Transverse colon (tissue), 4 donors: ENCODE measurements at regions not wholly inside any gene's neighbourhood (a gene's known extent, or its start where the extent isn't known, plus 50 kb on each side); places are given as distances from the start of the nearest gene placed in this dataset.

ENCODE experiments used
- DNase-seq: peaks from one replicate; pipeline ENCODE4 v3.0.0-alpha.2; 2019
- H3K27ac ChIP-seq, 4 donors: fragments of 200-600 bp; sonication (generic); 2 replicates each; pipeline ENCODE4 v1.5.1; 2016 to 2018; ENCODE audit warnings: inconsistent platforms in 4 of 4
- H3K27me3 ChIP-seq: fragments of 200-600 bp; sonication (generic); 2 replicates; pipeline ENCODE4 v1.5.1; 2017; ENCODE audit warnings: inconsistent platforms
- H3K36me3 ChIP-seq, 4 donors: fragments of 200-600 bp; sonication (generic); 2 replicates each; pipeline ENCODE4 v1.5.1; 2017 to 2019; ENCODE audit warnings: inconsistent platforms in 4 of 4
- H3K4me1 ChIP-seq, 4 donors: fragments of 200-600 bp; sonication (generic); 2 replicates each; pipeline ENCODE4 v1.5.1; 2017 to 2020; ENCODE audit warnings: inconsistent platforms in 4 of 4
- H3K4me3 ChIP-seq, 4 donors: fragments of 200-600 bp; sonication (generic); 1 replicate in 1 of 4; 2 replicates in 3 of 4; pipeline versions ENCODE4 v1.5.1 to v1.6.1; 2017 to 2019; ENCODE audit warnings: inconsistent platforms in 4 of 4
- H3K9me3 ChIP-seq, 2 donors: fragments of 200-600 bp; sonication (generic); 2 replicates each; pipeline ENCODE4 v1.5.1; 2017 to 2019; ENCODE audit warnings: inconsistent platforms in 2 of 2
- EP300 ChIP-seq: sonication (generic); formaldehyde crosslinking; IDR thresholded peaks from one replicate; pipeline ENCODE4 v1.6.1; 2017; ENCODE audit warnings: antibody characterized with exemption, low read depth
- POLR2A ChIP-seq: fragments of 450-650 bp; IDR thresholded peaks from one replicate; pipeline ENCODE4 v1.6.1; 2016; ENCODE audit warnings: antibody characterized with exemption, mild to moderate bottlenecking, moderate library complexity
- POLR2AphosphoS5 ChIP-seq, 3 donors: sonication (generic); formaldehyde crosslinking; IDR thresholded peaks; one replicate each; pipeline ENCODE4 v1.6.1; 2016; ENCODE audit warnings: antibody characterized with exemption in 3 of 3
- WGBS, 2 donors: methylation state at CpG; one replicate each; pipeline ENCODE4 v1.1.5; 2018; ENCODE audit warnings: low coverage in 1 of 2; 5-methylcytosine and 5-hydroxymethylcytosine counted together
- in situ Hi-C, 4 donors: fragments of 200-750 bp; cut with MboI; loops; one replicate each; pipeline versions ENCODE4 v1.15.0 to v1.15.1; 2017; ENCODE audit warnings: low sequenced_read_pairs in 3 of 4, low pct_ligation_motif_present in 1 of 4, low pct_unique_long_range_greater_than_20kb in 1 of 4
- intact Hi-C: fragments of 100-400 bp; cut with DNase I; formaldehyde crosslinking; loops from one replicate; pipeline ENCODE4 v1.15.1; 2023; ENCODE audit warnings: low total_unique reads
- TF ChIP-seq, protein P1 (sequence below), 5 experiments: fragments of 200-600 bp in 3 of 5; fragments of 450-650 bp in 2 of 5; sonication (generic) in 3 of 5; IDR thresholded peaks; 1 replicate in 2 of 5; 2 replicates in 3 of 5; pipeline ENCODE4 v1.5.1; 2016 to 2017; ENCODE audit warnings: antibody characterized with exemption in 5 of 5, inconsistent platforms in 3 of 5, mild to moderate bottlenecking in 2 of 5, moderate library complexity in 1 of 5

- no peak for DNase-seq
- no peak overlapping the region for H3K27ac ChIP-seq
- H3K36me3 ChIP-seq = no peaks in the 10 kb centered on the region
- WGBS, 2 donors = 72 to 82% methylated on average over 2 to 4 of the region's 4 CpGs
- no peak overlapping the region for H3K4me3 ChIP-seq
- TF ChIP-seq, protein P1, sequence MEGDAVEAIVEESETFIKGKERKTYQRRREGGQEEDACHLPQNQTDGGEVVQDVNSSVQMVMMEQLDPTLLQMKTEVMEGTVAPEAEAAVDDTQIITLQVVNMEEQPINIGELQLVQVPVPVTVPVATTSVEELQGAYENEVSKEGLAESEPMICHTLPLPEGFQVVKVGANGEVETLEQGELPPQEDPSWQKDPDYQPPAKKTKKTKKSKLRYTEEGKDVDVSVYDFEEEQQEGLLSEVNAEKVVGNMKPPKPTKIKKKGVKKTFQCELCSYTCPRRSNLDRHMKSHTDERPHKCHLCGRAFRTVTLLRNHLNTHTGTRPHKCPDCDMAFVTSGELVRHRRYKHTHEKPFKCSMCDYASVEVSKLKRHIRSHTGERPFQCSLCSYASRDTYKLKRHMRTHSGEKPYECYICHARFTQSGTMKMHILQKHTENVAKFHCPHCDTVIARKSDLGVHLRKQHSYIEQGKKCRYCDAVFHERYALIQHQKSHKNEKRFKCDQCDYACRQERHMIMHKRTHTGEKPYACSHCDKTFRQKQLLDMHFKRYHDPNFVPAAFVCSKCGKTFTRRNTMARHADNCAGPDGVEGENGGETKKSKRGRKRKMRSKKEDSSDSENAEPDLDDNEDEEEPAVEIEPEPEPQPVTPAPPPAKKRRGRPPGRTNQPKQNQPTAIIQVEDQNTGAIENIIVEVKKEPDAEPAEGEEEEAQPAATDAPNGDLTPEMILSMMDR (IDR thresholded peaks at IDR 0.05) = no peak
- TF ChIP-seq POLR2A = no peak
- intact Hi-C loops (no loop called here), in situ Hi-C loops (no loop called here)
- no peaks in the 10 kb centered on the region for H3K9me3 ChIP-seq
- no peaks in the 10 kb centered on the region for H3K4me1 ChIP-seq
- no peaks in the 10 kb centered on the region for H3K27me3 ChIP-seq
Measured at GRCh38 chr2:18209934-18210639, 331.6 kb downstream of the KCNS3 start.

GRCh38 chr2:18208956-18209355 is 330.5 kb downstream of the KCNS3 start:
- DNase-seq = no peak
- H3K4me3 ChIP-seq = no peak overlapping the region
- intact Hi-C loops = no loop called here
- no peak overlapping the region for H3K27ac ChIP-seq
- TF ChIP-seq POLR2AphosphoS5 (IDR thresholded peaks at IDR 0.05) (no peak), EP300 (no peak), POLR2A (no peak)
- TF ChIP-seq, protein P1 (IDR thresholded peaks at IDR 0.05) = no peak
- in situ Hi-C loops = no loop called here
- no peaks in the 10 kb centered on the region for H3K27me3 ChIP-seq
- WGBS, 2 donors = 40 to 52% methylated on average over 1 of the region's 1 CpG
- no peaks in the 10 kb centered on the region for H3K9me3 ChIP-seq
- no peaks in the 10 kb centered on the region for H3K36me3 ChIP-seq
- no peaks in the 10 kb centered on the region for H3K4me1 ChIP-seq

- no peaks in the 10 kb centered on the region for H3K9me3 ChIP-seq
- no peak for TF ChIP-seq POLR2A
- no peak for TF ChIP-seq POLR2AphosphoS5 (IDR thresholded peaks at IDR 0.05)
- TF ChIP-seq, protein P1 (IDR thresholded peaks at IDR 0.05) = no peak
- TF ChIP-seq EP300 = no peak
- H3K27ac ChIP-seq = no peak overlapping the region
- no peak overlapping the region for H3K4me3 ChIP-seq
- intact Hi-C loops (no loop called here), in situ Hi-C loops (no loop called here)
- H3K27me3 ChIP-seq = no peaks in the 10 kb centered on the region
- H3K4me1 ChIP-seq = no peaks in the 10 kb centered on the region
- WGBS, 2 donors = 78% methylated on average over 1 of the region's 1 CpG; no CpG with 5 or more reads in 1 of the 2 donors
- DNase-seq = no peak
- no peaks in the 10 kb centered on the region for H3K36me3 ChIP-seq
Measured at GRCh38 chr2:18200771-18201170, 322.3 kb downstream of the KCNS3 start.

- TF ChIP-seq, protein P1 (IDR thresholded peaks at IDR 0.05) = no peak
- TF ChIP-seq POLR2AphosphoS5 (IDR thresholded peaks at IDR 0.05) (no peak), EP300 (no peak), POLR2A (no peak)
- Histone ChIP-seq H3K27ac (no peak overlapping the region), H3K36me3 (no peaks in the 10 kb centered on the region), H3K4me3 (no peak overlapping the region), H3K9me3 (no peaks in the 10 kb centered on the region), H3K27me3 (no peaks in the 10 kb centered on the region), H3K4me1 (no peaks in the 10 kb centered on the region)
- intact Hi-C loops (no loop called here), in situ Hi-C loops (no loop called here)
- 61 to 69% methylated on average over 2 of the region's 2 CpGs for WGBS, 2 donors
- DNase-seq = no peak
Measured at GRCh38 chr2:18198677-18199076, 320.2 kb downstream of the KCNS3 start.
